ENCODE measurements at regions not wholly inside any gene's neighbourhood (a gene's known extent, or its start where the extent isn't known, plus 50 kb on each side); places are given as distances from the start of the nearest gene placed in this dataset.

DNA sequence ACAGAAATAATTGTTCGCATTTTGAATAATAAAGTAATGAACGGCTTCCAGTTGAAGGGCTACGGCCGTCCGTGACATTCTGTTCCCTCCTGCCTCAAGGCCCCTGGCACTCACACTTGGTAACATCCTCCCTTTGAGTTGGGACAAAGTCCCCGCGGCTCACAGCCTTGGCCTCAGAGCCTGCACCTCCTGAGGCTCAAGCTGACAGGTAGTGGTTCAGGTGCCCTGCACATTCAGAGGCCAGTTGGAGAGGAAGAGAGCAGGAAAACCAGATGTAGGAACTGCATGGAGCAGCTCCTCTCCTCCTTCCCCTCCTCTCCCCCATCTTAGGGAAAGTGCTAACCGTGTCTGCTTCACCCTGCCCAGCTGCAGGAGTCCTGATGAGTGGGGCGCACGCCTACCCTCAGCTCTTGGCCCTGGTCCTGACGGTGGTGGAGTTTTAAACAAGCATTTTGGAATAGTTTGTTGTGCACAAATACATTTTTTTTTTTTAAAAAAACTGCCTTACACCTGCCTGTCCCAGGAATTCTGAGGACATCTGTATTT is 393.1 kb downstream of the SMOC2 start:
- peaks cover 4% of the 10 kb centered on the region for H3K4me1 Mint-ChIP-seq
- no peak overlapping the region for H3K4me3 Mint-ChIP-seq
- Histone ChIP-seq H3K9ac (ENCODE audit: extremely low read depth, low read length, poor library complexity, severe bottlenecking) (no peak overlapping the region), H3K4me3 (ENCODE audit: low read length) (no peak overlapping the region), H3K4me1 (ENCODE audit: control insufficient read depth, insufficient read depth, low read length) (no peaks in the 10 kb centered on the region), H3K9me3 (ENCODE audit: control insufficient read depth, low read length) (no peaks in the 10 kb centered on the region), H3K36me3 (ENCODE audit: control insufficient read depth, insufficient read depth, low read length) (no peaks in the 10 kb centered on the region), H3K27ac (ENCODE audit: low read depth, low read length) (no peak overlapping the region), H3K27me3 (ENCODE audit: control insufficient read depth, insufficient read depth, low read length, poor library complexity, severe bottlenecking) (no peaks in the 10 kb centered on the region)
- no peaks in the 10 kb centered on the region for H3K9me3 Mint-ChIP-seq
- 82 to 92% methylated on average over 6 to 11 of the region's 11 CpGs for WGBS, 2 experiments (ENCODE audit: insufficient coverage in 1 of 2, insufficient read length in 1 of 2)
- no peaks in the 10 kb centered on the region for H3K36me3 Mint-ChIP-seq (ENCODE audit: low read depth)
- no peak overlapping the region for H3K27ac Mint-ChIP-seq
- H3K27me3 Mint-ChIP-seq (ENCODE audit: insufficient read depth), result no peaks in the 10 kb centered on the region
- DNase-seq, result no peak
- TF ChIP-seq CTCF (conservative IDR thresholded peaks at IDR 0.05), result no peak

- Histone ChIP-seq H3K27me3 (ENCODE audit: control insufficient read depth, insufficient read depth, low read length, poor library complexity, severe bottlenecking) (no peaks in the 10 kb centered on the region), H3K4me3 (ENCODE audit: low read length) (no peak overlapping the region), H3K9me3 (ENCODE audit: control insufficient read depth, low read length) (no peaks in the 10 kb centered on the region), H3K36me3 (ENCODE audit: control insufficient read depth, insufficient read depth, low read length) (no peaks in the 10 kb centered on the region), H3K4me1 (ENCODE audit: control insufficient read depth, insufficient read depth, low read length) (no peaks in the 10 kb centered on the region), H3K9ac (ENCODE audit: extremely low read depth, low read length, poor library complexity, severe bottlenecking) (no peak overlapping the region), H3K27ac (ENCODE audit: low read depth, low read length) (no peak overlapping the region)
- Mint-ChIP-seq H3K36me3 (ENCODE audit: low read depth) (no peaks in the 10 kb centered on the region), H3K4me3 (no peak overlapping the region), H3K27me3 (ENCODE audit: insufficient read depth) (no peaks in the 10 kb centered on the region), H3K27ac (no peak overlapping the region), H3K9me3 (no peaks in the 10 kb centered on the region), H3K4me1 (peaks cover 9% of the 10 kb centered on the region)
- no peak for DNase-seq
- TF ChIP-seq CTCF (conservative IDR thresholded peaks at IDR 0.05), result no peak
- WGBS, 2 experiments (ENCODE audit: insufficient coverage in 1 of 2, insufficient read length in 1 of 2), result 96% methylated on average over 2 of the region's 2 CpGs; no CpG with 5 or more reads in 1 of the 2 experiments
Observed at GRCh38 chr6:168828800-168829199, 387.8 kb downstream of the SMOC2 start.

DNA sequence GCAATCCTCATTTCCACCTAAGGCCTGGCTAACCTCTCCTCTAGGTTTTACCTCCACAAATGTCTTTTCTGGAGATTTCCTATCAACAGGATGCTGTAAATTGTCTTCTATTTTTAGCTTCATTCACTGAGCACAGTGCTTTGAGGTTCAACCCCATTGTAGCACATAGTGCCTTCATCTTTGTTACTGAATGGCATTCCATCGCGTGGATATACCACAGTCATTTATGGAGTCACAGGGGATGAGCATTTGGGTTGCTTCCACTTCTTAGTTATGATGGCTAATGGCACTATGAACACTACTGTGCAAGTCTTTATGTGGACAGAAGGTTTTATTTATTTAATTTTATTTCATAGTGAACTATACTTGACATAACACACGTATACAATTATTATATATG is 387.1 kb downstream of the SMOC2 start:
- no peak overlapping the region for H3K27ac ChIP-seq (ENCODE audit: low read depth, low read length)
- no peaks in the 10 kb centered on the region for H3K4me1 ChIP-seq (ENCODE audit: control insufficient read depth, insufficient read depth, low read length)
- H3K9me3 ChIP-seq (ENCODE audit: control insufficient read depth, low read length), result no peaks in the 10 kb centered on the region
- no peaks in the 10 kb centered on the region for H3K9me3 Mint-ChIP-seq
- H3K9ac ChIP-seq (ENCODE audit: extremely low read depth, low read length, poor library complexity, severe bottlenecking), result no peak overlapping the region
- H3K4me3 Mint-ChIP-seq, result no peak overlapping the region
- no peaks in the 10 kb centered on the region for H3K27me3 ChIP-seq (ENCODE audit: control insufficient read depth, insufficient read depth, low read length, poor library complexity, severe bottlenecking)
- TF ChIP-seq CTCF (conservative IDR thresholded peaks at IDR 0.05), result no peak
- DNase-seq, result no peak
- no peaks in the 10 kb centered on the region for H3K27me3 Mint-ChIP-seq (ENCODE audit: insufficient read depth)
- no peaks in the 10 kb centered on the region for H3K36me3 Mint-ChIP-seq (ENCODE audit: low read depth)
- H3K36me3 ChIP-seq (ENCODE audit: control insufficient read depth, insufficient read depth, low read length), result no peaks in the 10 kb centered on the region
- H3K4me1 Mint-ChIP-seq, result peaks cover 15% of the 10 kb centered on the region
- WGBS, 2 experiments (ENCODE audit: insufficient coverage in 1 of 2, insufficient read length in 1 of 2), result 91 to 100% methylated on average over 2 of the region's 3 CpGs
- H3K4me3 ChIP-seq (ENCODE audit: low read length), result no peak overlapping the region
- no peak overlapping the region for H3K27ac Mint-ChIP-seq

Data from endodermal cell (in vitro differentiated cells).